Cerebellar nuclear complex (tissue), 1 donor: ENCODE measurements at regions not wholly inside any gene's neighbourhood (a gene's known extent, or its start where the extent isn't known, plus 50 kb on each side); places are given as distances from the start of the nearest gene placed in this dataset.
"Not testable (repeated sequence)": the region's sequence is repeated elsewhere in the genome, so short reads cannot be mapped to it uniquely, and the experiment has no call there.

ENCODE experiments used
- DNase-seq, 2 experiments: peaks; one replicate each; lab custom pipeline; 2025; lab: John Stamatoyannopoulos, UW

DNA sequence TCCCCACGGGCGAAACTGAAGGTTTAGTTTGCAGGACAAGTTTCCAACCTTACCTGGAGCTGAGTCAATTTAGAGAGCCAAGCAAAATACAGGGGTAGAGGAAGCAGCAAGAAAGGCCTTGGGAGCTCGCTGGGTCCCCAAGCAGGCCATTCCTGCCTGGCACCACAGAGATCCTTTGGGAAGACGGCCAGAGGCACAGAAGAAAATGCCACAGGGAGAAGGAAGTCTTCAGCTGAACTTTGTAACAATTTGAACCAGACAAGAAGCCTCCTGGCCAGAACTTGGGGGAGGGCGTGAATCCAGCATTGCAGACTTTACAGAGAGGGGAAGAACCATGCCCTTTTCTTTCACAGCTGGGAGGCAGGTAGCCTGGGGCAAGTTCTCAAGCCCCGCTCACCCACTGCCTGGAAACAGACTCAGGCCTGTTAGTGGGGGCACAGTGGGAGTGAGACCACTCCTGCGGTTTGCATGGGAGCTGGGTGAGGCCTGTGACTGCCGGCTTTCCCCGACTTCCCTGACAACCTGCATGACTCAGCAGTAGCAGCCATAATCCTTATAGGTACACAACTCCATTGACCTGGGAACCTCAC, 259.4 kb downstream of the SETD4 start:
- not testable (repeated sequence) for DNase-seq

DNA sequence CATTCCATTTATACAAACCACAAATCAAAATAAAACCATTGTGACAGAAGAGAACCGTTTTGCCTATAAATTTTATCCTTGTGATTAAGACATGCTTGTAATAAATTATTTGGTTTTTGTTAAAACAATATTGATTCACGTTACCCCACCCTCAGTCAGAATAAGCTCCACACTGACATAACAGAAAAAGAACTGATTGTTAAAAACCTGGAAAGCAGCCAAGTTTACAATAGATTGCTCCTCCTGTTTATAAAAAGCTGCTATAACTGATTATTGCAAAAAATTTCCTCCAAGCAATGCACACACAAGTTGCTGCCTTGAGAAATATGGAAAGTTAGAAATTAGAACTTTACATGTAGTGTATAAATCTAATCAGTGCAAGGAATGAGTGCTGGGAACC, 263.5 kb downstream of the SETD4 start:
- no peak for DNase-seq

DNA sequence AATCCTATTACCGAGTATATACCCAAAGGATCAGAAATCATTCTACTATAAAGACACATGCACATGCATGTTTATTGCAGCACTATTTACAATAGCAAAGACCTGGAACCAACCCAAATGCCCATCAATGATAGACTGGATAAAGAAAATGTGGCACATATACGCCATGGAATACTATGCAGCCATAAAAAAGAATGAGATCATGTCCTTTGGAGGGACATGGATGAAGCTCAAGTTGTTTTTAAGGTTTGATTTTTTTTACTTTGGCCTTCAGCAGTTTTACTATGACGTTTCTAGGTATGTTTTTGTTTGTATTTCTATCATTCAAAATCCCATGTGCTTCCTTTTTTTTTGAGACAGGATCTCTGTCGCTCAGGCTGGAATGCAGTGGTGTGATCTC, 265.8 kb downstream of the SETD4 start:
- not testable (repeated sequence) for DNase-seq

DNA sequence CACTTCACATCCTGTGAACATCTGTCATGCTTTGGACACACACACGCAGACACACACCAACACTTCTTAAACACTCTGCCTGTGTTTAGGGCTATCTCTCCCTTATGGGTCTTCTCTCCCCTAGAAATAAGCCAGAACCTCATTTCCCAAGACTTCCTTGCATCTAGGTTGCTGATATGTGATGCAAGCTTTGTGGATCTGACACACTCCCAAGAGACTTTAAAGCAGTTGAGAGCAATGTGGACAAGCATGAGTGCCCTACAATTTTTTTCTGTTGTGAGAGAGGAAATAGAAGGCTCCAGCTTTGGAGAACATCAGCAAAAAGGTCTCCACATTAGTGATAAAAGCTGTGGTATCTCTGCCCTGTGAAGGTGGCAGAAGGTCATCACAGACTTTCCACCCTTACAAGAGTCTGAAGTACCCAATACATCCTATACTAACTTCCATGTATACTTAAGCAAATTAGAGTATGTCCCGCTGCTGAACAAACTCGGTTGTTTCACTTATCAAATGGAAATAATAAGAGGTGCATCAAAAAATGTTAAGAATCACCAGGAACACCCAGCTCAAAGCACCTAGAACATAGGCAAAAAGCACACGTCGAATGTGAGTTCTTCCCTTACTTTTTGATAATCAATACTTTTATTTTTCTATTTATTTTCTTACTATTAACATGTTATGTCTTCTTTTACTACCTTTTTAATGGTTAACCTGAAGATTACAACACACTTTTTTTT, 267.6 kb downstream of the SETD4 start:
- DNase-seq: no peak

DNA sequence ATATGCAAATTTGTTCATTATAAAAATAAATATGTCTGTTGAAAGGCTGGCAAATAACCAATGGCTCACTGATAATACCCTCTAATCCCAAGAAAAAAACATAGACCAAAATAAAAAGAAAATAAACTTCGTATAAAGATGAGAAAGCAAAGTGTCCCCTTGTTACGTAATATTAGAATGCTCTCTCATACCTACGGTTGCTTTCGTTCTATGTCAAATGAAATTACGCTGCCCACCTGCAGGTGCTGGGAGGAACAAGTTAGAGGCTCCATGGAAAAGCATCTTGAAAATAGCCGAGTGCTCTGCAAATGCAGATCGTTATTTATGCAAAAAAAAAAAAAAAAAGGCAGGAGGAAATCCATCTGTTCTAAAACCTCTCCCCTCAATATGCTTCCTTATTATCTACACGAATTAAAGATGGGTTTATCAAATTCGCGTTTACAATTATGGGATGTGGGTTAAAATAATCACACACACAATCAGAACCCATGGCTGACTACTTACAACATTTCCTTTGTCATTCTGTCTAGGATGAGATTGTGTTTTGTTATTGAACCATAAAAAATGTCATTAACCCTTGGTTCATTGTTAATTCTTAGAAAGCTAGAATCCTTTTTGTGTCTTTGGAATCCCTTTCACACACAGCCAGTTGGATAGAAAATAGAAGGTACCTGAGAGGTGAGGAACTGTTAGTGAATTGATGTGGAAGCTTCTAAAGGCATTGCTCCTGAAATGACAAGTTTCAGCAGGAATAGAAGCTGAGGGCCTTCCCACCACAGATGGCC, 268.6 kb downstream of the SETD4 start:
- no peak for DNase-seq

DNA sequence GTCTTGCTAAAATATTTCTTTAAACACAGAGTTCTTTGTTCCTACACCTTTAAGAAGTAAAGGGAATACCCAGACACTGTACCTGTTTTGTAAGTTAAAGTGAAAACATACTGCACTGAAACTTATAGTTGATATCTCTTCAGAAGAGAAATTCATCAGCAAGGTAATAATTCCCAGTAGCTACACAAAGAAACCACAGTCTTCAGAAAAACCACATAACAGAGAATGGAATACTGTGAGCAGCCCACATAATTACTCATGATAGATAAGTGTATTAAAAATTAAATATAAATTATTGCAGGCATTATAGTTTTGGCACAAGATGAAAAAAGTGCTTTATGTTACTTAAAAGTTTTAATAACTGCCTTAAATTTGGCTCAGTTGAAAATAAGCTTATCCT, 276.6 kb downstream of the SETD4 start:
- no peak for DNase-seq

DNA sequence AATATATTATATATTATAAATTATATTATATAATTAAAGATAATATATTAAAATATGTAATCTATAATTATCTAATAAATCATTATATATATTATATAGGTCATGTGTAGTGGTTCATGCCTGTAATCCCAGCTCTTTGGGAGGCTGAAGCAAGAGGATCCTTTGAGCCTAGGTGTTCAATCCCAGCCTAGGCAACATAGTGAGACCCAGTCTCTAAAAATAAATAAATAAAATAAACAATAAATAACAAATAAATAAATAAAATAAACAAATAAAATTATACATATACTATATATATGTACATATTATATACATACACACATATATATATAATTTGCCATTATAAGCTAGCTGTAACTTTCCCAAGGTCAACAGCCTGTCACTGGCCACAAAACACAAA, 277.7 kb downstream of the SETD4 start:
- no peak for DNase-seq

DNA sequence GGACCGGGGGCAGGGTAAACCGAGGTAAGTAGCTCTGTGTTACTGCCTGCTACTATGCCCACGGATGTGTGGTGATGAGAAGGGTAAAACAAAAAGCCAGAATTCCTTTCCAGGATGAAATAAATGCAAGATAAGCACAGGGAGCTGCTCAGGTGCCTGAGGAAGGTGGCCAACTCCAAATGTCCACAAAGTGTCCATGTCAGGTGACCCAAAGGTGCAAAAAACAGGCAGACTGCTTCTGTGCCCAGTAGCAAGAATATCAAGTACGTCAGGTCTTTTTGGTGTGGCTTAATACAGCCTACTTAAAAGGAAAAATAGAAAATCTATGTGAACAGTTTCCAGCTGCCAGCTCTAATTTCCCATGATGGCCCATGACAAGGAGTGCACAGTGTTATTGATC, 279.3 kb downstream of the SETD4 start:
- no peak for DNase-seq

DNA sequence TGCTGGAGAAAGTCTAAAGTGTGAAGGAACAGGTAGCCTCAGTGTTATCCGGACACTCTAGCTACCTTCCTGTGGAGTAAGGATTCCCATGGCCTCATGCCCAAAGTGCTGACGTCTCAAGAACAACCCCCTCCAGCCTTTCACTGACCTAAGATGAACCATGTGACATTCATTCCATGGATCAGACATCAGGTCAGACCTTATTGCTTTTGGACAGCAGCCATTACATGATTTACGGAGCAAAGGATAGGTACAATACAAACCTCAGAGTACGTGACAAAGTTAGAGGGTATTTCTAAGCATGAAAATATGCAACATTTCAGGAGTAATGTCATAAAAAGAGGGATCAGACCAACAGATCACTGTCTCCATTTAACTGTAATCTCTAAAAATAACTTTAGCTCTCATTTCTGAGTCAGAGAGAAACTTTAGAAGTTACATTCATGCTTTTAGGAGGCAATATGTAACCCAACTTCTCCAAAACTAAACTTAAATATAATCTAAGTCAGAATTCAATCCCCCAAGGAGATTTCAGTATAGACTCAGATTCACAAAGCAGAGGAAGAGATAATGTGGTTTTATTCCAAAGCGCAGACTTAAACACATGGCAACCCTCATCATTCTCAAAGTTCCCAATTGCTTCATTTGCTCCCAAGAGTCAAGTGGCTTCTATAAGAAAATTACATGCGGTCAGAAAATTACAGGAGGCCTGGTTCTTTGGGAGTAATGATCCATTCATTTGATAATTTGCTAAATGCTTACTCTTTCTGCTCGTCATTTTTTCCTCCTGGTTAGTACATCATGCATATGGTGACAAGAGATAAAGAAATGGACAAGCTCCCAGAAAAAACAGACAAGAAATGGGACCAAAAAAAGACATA, 280.4 kb downstream of the SETD4 start:
- no peak for DNase-seq

DNA sequence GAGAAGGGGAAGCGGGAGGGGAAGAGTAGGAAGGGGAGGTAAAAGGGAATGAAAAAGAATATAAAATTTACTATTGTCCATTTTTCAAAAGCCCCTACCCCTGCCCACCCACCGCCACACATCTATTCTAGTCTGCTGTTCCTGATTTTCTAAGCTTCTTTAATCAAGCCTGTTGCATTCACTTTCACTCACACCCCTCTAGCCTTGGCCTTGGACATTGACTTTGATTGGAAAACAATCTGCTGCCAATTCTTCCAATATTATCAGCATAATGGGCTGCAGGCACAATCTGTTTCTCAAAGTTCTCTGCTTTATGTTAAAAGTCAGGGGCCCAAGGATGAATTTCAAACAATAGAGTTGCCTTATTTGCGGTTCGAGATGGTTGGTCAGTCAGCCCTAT, 281.2 kb downstream of the SETD4 start:
- DNase-seq: no peak

DNA sequence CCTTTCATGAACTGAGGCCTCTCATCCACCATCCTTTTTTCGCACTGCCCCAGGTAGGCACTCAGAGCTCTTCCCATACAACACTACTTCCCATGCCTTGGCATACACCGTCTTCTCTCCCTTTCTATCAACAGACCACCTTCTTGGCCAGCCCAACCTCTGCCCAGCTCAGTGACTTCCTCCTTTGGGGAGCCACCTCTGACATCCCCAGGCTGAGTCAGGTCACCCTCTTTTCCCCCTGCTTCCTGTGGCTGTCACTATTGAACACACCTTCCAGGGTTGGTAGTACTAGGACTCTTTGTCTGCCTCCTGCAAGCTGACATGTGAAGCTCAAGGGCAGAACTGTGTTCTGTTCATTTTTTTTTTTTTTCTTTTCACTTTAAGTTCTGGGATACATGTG, 283.2 kb downstream of the SETD4 start:
- DNase-seq: no peak

DNA sequence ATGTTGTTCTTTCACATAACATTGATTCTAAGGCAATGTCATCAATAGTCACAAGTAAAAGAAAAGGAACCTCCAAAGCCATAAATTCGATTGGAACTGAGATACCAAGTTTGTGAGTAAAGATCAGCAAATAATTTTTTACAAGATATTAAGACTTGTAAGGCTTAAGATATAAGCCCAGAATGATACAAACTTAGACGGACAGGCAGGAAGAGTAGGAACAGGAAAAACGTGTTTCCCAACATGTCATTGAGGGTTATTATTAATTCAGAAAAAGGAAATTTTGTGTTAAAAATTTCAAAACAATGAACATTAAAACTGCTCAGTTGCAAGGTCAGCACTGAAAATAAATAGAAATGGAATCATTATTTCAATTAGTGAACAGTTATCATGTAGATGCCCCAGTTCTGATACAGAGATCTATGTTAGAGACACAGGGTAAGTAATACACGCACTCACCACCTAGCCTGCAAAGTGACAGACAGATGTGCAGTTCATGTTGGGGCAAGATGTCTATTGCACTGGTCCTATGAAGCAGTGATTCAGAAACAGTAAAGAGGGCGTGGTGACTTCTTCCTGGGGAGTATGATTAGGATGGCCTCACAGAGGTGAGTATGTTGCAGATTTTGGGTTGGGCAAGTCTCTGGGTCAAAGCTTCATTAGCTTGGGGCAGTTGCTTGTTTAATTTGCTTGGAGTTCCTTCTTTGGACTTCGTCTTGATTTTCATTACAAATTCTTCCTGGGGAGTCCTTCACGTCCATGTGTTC, 284.4 kb downstream of the SETD4 start:
- no peak for DNase-seq

DNA sequence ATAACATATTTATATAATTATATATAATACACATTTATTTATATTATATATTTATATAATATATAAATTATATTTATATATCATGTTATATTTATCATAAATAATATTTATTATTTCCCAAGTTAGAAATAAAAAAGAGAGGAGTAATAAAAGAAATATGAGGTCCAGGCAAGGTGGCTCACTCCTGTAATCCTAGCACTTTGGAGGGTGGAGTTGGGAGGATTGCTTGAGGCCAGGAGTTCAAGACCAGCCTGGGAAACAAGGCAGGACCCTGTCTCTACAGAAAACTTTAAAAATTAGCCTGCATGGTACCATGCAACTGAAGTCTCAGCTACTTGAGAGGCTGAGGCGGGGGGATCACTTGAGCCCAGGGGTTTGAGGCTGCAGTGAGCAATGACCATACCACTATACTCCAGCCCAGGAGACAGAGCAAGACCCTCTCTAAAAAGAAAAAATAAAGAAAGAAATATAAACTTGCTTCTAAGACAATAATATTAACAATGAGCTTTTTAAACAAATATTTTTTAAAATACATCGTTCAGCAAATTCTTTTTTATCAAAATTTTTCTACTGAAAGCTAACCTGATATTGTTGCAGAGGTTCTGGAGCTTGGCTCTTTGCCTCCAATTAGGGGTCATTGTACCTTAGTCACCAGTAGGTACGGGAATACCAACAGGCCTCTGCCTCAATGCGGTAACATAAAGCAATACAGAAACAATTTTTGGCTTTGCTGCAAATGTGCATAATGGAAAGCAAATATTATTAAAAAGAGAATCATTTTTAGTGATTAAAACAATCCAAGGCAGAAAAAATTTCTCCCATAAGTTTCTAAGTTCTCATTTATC, 290.0 kb downstream of the SETD4 start:
- no peak for DNase-seq

DNA sequence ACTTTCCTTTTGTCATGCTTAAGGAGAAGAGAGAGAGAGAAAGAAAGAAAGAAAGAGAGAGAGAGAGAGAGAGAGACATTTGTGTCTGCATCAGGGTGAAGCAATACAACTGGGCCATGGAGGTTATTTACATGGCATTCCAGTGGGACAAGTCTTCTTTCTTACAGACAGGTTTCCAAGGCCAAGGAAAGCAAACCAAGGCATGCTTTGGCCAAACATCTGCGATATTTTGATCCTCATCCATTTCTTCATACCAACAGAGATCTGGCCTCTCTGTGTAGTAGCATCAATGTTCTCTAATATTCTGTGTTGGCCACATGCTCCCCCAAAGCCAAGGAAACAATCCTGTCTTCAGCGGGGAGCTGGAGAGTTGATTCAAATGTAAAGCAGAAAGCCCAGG, 292.1 kb downstream of the SETD4 start:
- no peak for DNase-seq

DNA sequence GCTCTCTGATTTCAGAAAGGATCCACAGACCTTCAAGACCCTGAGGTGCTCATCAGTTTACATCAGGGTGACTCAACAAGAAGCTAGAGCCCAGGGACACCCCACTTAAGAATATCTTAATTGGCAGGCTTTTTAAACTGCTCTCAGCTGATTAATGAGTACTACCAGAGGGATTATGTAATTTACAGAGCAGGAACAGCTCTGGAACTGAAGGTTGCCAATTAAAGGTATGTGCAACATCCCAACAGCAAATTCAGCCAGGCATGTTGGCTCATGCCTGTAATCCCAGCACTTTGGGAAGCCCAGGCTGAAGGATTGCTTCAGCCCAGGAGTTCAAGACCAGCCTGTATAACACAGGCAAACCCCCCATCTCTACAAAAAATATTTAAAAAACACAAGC, 295.7 kb downstream of the SETD4 start:
- DNase-seq: no peak

DNA sequence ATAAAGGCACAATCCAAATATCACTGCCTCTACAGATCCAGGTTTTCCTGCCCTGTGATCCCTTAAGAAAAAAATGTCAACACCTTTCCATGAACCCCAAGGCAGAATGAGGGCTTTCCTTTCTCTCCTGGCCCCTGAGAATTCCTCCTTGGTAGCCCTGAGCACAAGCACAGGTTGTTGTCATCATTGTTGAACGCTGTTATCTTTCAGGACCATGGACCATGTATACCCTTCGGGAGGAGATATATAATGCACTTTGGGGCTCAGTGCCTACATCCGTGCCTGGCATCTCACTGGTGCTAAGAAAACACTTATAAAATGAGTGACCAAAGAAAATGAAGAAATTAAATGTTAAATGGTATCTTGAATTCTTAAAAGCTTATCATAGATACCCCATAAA, 296.2 kb downstream of the SETD4 start:
- DNase-seq: no peak

DNA sequence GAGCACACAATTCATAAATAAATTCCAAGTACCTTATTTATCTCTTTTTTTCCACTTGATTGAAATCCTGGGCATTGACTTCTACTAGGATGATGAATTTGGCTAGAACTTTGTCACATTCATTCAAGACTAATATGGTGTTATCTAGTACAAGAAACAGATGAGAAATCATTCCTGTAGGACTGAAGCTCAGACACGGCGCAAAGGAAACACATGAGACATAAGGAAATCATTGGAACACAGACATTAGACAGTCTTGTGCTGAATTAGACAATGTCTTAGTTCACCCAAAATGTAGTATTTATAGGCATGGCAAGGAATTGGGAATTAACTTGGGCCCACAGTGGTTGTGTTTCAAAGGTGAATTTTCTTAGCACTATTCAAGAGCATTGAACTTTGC, 305.7 kb downstream of the SETD4 start:
- DNase-seq: no peak

DNA sequence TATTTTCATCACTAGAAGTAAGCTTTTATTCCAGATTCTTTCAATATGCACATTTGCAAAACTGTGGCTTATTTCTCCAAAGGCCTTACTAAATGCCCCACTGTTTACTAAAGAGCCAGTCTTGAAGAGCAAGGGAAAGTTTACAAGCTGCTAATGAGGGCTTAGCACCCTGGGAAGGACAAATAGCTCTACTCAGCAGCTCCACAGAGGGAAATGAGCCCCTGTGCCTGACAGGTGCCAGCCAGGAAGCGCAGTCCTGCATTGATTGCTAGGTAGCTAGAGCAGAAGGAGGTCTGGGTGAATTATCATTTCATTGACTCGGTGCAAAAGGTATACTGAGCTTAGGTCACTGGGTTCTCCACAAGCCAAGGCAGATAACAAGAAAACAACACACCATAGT, 307.0 kb downstream of the SETD4 start:
- DNase-seq: no peak

DNA sequence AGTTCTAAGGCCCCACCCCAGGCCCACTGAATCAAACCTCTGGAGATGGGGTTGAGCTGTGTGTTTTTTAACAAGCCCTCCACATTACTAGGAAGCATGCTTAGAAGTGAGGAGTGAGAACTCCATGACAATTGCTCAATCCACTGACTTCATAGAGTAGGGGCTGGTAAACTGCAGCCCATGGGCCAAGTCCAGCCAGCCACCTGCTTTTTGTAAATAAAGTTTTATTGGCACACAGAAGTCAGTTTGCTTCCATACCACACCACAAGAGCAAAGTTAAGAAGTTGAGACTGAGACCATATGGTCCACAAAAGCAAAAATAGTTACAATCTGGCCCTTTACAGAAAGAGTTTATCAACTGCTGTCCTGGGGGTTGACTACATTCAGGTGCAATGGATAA, 309.2 kb downstream of the SETD4 start:
- DNase-seq: no peak

DNA sequence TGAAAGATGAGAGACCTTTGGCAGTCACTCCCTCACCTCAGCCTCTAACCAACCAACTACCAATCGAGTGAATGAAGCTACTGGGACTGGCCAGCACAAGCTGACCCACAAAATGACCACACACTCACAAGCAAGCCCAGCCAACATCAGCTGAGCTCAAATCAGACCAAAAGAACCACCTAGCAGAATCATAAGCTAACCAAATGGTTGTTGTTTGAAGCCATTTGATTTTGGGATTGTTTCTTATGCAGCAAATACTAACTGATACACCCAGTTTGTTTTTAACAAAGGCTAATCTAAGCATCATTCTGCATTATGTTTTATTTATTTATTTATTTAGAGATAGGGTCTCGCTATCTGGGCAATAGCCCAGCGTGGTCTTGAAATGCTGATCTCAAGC, 310.4 kb downstream of the SETD4 start:
- DNase-seq: no peak
